Epidermal melanocyte (primary cell): ENCODE measurements at regions not wholly inside any gene's neighbourhood (a gene's known extent, or its start where the extent isn't known, plus 50 kb on each side); places are given as distances from the start of the nearest gene placed in this dataset.
"Not testable (repeated sequence)": the region's sequence is repeated elsewhere in the genome, so short reads cannot be mapped to it uniquely, and the experiment has no call there.

Experiments
- DNase-seq: peaks from one replicate; pipeline ENCODE4 v3.0.0; 2011; ENCODE audit warnings: low spot score; ENCODE audit not compliant: insufficient read length

GRCh38 chr3:137296116-137296515 lies 338.3 kb downstream of the IL20RB start:
- DNase-seq = no peak

- DNase-seq = no peak
These were observed 340.0 kb downstream of the IL20RB start for GRCh38 chr3:137297770-137298169.

- no peak for DNase-seq
These were observed 342.9 kb downstream of the IL20RB start for GRCh38 chr3:137300703-137301102.

- no peak for DNase-seq
These were observed 346.7 kb downstream of the IL20RB start for GRCh38 chr3:137304313-137305056.

- no peak for DNase-seq
These were observed 366.3 kb downstream of the IL20RB start for GRCh38 chr3:137324114-137324513.

- DNase-seq = no peak
These were observed 367.4 kb downstream of the IL20RB start for GRCh38 chr3:137325170-137325569.

- DNase-seq = no peak
These were observed 368.2 kb downstream of the IL20RB start for GRCh38 chr3:137325934-137326333.

- no peak for DNase-seq
These were observed 371.8 kb downstream of the IL20RB start for GRCh38 chr3:137329594-137329993.

GRCh38 chr3:137330246-137330645 lies 372.5 kb downstream of the IL20RB start:
- no peak for DNase-seq

GRCh38 chr3:137332297-137332696 lies 374.5 kb downstream of the IL20RB start:
- DNase-seq = no peak

GRCh38 chr3:137335478-137335877 lies 377.7 kb downstream of the IL20RB start:
- DNase-seq = no peak

GRCh38 chr3:137338400-137338799 lies 380.6 kb downstream of the IL20RB start:
- not testable (repeated sequence) for DNase-seq

- DNase-seq = no peak
These were observed 385.5 kb downstream of the IL20RB start for GRCh38 chr3:137343283-137343682.

GRCh38 chr3:137347132-137347531 lies 389.3 kb downstream of the IL20RB start:
- DNase-seq = no peak

GRCh38 chr3:137347817-137348368 lies 390.1 kb downstream of the IL20RB start:
- no peak for DNase-seq

- no peak for DNase-seq
These were observed 391.2 kb downstream of the IL20RB start for GRCh38 chr3:137348936-137349335.

GRCh38 chr3:137349557-137350348 lies 392.0 kb downstream of the IL20RB start:
- no peak for DNase-seq

GRCh38 chr3:137360531-137361201 lies 402.9 kb downstream of the IL20RB start:
- DNase-seq = no peak

GRCh38 chr3:137382005-137382594 lies 382.0 kb upstream of the SOX14 start:
- DNase-seq = no peak

- no peak for DNase-seq
These were observed 378.2 kb upstream of the SOX14 start for GRCh38 chr3:137385922-137386321.

GRCh38 chr3:137409584-137409983 lies 354.5 kb upstream of the SOX14 start:
- no peak for DNase-seq
